Left kidney (tissue), 1 donor: ENCODE measurements at regions not wholly inside any gene's neighbourhood (a gene's known extent, or its start where the extent isn't known, plus 50 kb on each side); places are given as distances from the start of the nearest gene placed in this dataset.
"Not testable (repeated sequence)": the region's sequence is repeated elsewhere in the genome, so short reads cannot be mapped to it uniquely, and the experiment has no call there.

ENCODE experiments used
- DNase-seq: peaks from one replicate; pipeline ENCODE4 v3.0.0-alpha.2; 2013

- DNase-seq = no peak
These were observed 180.5 kb upstream of the DTNA start for GRCh38 chr18:34529358-34530335.

GRCh38 chr18:34531110-34531509 lies 179.0 kb upstream of the DTNA start:
- no peak for DNase-seq

- not testable (repeated sequence) for DNase-seq
These were observed 175.5 kb upstream of the DTNA start for GRCh38 chr18:34534642-34535041.

DNA sequence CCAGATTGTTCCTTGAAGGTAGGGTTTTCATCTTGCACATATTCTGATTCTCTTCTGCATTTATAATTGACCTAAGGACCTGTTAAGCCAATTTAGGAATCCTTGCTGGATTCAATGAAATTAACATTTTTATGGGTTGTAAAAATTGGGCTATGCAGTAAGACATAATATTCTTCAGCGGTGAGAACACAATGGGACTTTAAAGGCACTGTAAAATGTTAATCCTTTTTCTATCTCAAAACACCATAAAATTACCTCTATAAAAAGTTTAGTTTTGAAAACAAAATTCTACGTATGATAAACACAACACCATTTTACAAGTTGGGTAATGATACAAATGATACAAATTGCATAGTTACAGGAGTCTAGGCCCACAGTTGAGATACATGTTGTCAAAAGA lies 169.2 kb upstream of the DTNA start:
- no peak for DNase-seq

DNA sequence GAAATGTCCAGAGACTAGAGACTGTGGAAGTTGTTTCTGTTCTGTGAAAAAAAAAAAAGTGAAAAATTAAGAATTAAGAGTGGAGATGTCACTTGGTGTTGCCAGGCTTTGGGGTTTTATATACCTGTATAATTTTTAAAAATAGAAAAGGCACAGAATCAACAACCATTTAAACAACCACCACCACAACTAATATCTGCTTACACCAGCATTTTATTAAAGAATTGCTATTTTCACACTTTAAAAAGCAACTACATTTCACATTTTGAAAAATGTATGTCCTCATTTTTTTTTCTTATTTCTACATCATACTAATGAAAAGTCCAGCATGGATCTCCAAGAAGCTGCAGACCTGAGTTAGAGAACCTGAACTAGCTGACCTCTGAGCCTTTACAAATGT lies 167.5 kb upstream of the DTNA start:
- no peak for DNase-seq

GRCh38 chr18:34543356-34543755 lies 166.7 kb upstream of the DTNA start:
- no peak for DNase-seq

- DNase-seq = no peak
These were observed 166.2 kb upstream of the DTNA start for GRCh38 chr18:34543945-34544344.

- no peak for DNase-seq
These were observed 165.2 kb upstream of the DTNA start for GRCh38 chr18:34544930-34545329.

DNA sequence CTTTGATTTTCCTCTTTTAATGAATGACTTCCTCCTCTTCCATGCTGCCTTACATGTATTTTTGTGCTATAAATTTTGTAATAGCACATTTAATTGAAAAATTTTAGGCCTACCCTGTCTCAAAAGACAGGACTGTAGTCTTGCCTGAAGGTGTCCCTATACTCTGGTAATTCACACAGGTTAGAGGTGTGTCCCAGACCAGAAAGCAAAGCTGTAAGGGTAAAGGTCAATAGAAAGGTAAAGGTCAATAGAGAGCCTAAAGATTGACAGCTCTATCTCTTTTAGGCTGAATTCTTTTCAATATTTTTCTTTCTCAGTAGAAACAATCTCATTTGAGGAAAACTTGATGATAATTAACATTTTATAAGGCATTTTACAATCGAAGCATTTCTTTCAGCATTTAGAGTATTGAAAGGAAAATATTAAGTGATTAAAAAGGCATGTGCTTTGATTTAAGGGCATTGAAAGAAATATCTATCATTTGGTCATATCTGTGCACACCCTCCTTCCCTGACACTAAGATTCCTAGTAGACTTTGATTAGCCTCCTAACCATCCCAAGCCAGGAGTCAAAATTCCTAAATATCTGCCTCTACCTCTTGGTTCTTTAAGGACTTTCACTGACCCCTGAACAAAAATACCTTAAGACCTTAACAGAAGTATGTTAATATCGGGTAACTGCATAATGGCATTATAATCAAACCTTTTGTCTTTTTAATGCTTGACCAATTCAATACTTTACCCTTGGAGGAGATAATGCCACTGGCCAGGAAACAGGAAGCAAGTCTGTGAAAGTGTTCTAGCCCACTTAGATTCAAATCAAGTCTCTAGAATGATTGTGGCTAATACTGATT lies 161.8 kb upstream of the DTNA start:
- no peak for DNase-seq

DNA sequence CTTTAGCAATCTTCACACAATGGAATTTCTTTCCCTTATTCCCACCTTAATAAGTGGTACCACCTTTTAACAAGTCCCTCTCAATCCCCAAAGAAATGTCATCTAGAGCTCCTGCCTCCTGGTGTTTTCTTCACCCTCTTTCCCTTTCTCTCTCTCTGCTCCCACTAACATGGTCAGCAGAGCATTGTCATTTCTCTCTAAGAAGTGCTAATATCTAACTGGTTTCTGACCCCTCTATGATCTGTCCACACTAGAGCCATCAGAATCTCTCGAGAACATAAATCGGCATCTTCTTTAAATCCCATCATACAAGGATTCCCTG lies 161.2 kb upstream of the DTNA start:
- no peak for DNase-seq

- DNase-seq = no peak
These were observed 160.7 kb upstream of the DTNA start for GRCh38 chr18:34549367-34549766.

DNA sequence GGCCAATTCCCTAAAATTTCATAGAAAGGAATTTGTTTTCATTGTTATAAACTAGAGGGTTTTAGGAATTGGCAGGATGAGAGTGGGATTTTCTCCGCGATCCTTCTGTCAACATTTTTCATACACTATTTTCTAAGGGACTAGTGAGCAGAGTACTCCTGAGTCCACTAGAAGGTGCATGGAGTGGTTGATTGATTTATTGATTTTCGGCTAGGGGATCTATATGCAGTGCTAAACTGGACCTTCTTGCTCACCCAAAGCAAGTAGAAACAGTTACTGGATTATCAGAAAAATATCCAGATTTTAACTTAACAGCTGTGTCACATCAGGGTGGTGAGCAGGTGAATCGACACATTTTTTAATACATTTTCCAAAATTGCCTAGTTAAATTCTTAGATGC lies 159.9 kb upstream of the DTNA start:
- no peak for DNase-seq

DNA sequence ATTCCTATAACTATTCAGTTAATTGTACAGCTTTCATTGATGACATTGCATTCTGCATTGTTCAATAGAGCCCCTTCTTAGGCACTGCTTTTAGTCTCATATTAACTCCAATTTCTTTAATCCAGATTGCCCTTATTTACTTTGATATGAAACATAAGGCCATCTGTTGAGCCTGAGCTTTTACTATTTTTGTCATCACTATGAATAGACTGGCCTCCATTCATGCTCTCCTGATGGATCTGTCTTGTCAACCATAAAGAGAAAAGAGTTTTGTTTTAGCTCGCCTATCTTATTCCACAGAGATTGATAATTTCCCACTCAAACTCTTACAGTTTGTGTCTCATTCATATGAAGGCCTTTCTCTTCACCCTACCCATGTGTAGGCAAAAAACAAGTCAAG lies 159.2 kb upstream of the DTNA start:
- DNase-seq = no peak

DNA sequence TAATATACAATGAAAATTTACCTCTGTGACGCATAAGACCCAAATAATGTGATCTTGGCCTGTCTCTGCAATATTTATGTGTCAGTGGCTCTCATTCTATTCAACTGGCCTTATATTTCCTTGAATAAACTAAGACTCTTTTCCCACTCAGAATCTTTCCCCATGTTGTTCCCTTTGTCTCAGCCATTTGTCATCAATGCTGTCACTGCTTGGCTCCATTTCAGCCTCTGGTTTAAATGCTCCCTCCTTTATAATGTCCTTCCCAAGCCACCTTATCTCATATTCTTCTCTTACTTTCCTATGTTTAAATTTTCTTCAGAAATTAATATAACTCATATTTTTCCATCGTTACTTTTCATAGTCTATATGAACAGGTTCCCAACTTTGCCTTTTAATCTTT lies 158.3 kb upstream of the DTNA start:
- no peak for DNase-seq

GRCh38 chr18:34562252-34562870 lies 147.7 kb upstream of the DTNA start:
- no peak for DNase-seq

DNA sequence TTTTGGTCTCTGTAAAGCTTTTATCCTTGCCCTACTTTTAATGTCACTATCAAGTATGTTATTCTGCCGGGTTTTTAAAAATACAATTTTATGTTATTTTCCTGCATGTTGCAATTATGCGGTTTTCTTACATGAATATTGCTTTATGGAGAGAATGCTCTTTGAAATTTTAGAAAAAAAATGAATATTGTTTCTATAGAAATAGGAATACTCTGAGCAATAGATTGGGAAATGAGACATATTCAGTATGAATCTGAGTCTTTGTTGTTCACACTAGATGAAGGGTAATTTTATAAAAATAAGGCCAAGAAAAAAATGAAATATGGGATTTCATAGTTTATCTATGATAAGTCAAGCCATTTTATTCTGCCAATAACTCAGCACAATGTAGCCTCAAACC lies 142.2 kb upstream of the DTNA start:
- no peak for DNase-seq

- no peak for DNase-seq
These were observed 133.5 kb upstream of the DTNA start for GRCh38 chr18:34576622-34577021.

GRCh38 chr18:34583895-34584294 lies 126.2 kb upstream of the DTNA start:
- no peak for DNase-seq

- DNase-seq = no peak
These were observed 119.6 kb upstream of the DTNA start for GRCh38 chr18:34590503-34590902.

GRCh38 chr18:34591920-34592444 lies 118.1 kb upstream of the DTNA start:
- DNase-seq = no peak

- no peak for DNase-seq
These were observed 117.6 kb upstream of the DTNA start for GRCh38 chr18:34592481-34592880.

- DNase-seq = peak; percentile 41
These were observed 117.1 kb upstream of the DTNA start for GRCh38 chr18:34592961-34593382.

- no peak for DNase-seq
These were observed 115.8 kb upstream of the DTNA start for GRCh38 chr18:34594266-34594665.
